ENCODE measurements at regions not wholly inside any gene's neighbourhood (a gene's known extent, or its start where the extent isn't known, plus 50 kb on each side); places are given as distances from the start of the nearest gene placed in this dataset.

- Histone ChIP-seq H3K27me3 (ENCODE audit: low read length) (no peaks in the 10 kb centered on the region), H3K27ac (ENCODE audit: low read length) (no peak overlapping the region), H3K79me2 (ENCODE audit: low read length) (no peaks in the 10 kb centered on the region), H3K4me2 (ENCODE audit: low read length) (no peak overlapping the region), H3K4me3 (ENCODE audit: low read length) (no peak overlapping the region), H3K4me1 (ENCODE audit: insufficient read depth, low read length) (no peaks in the 10 kb centered on the region), H4K20me1 (ENCODE audit: low read length) (no peaks in the 10 kb centered on the region), H3K36me3 (ENCODE audit: low read depth, low read length) (no peaks in the 10 kb centered on the region), H3F3A (ENCODE audit: low read length, unreplicated experiment) (no peaks in the 10 kb centered on the region), H3K9ac (ENCODE audit: low read length) (no peak overlapping the region), H3K9me2 (replicated peaks; ENCODE audit: low read length) (no peaks in the 10 kb centered on the region), H2AFZ (ENCODE audit: low read length) (no peak overlapping the region), H3K9me3 (ENCODE audit: low read length) (no peaks in the 10 kb centered on the region)
- ATAC-seq: no peak
- no peak for DNase-seq
- BruUV-seq (replicated peaks): no TSS peak
- intact Hi-C loops (cut with micrococcal nuclease): no loop called here
- CTCF ChIA-PET: no interaction called here
- POLR2A ChIA-PET (ENCODE audit: unreplicated experiment): no interaction called here
- TF ChIP-seq EZH2 (IDR thresholded peaks at IDR 0.05; ENCODE audit: low read length, unreplicated experiment): no peak
- no peak for TF ChIP-seq EZH2phosphoT487 (IDR thresholded peaks at IDR 0.05; ENCODE audit: borderline replicate concordance, low read length)
- TF ChIP-seq CTCF (conservative IDR thresholded peaks at IDR 0.05; ENCODE audit: low read depth, low read length): no peak
Measured at GRCh38 chr3:146345900-146346299, 95.0 kb upstream of the PLSCR4 start.

GRCh38 chr3:146343551-146343950 is 92.6 kb upstream of the PLSCR4 start:
- POLR2A ChIA-PET (ENCODE audit: unreplicated experiment): no interaction called here
- no peaks in the 10 kb centered on the region for H3K9me3 ChIP-seq (ENCODE audit: low read length)
- no peak for ATAC-seq
- no peak for DNase-seq
- H3K27ac ChIP-seq (ENCODE audit: low read length): no peak overlapping the region
- H3K4me1 ChIP-seq (ENCODE audit: insufficient read depth, low read length): no peaks in the 10 kb centered on the region
- no peak overlapping the region for H3K9ac ChIP-seq (ENCODE audit: low read length)
- H2AFZ ChIP-seq (ENCODE audit: low read length): no peak overlapping the region
- TF ChIP-seq EZH2 (IDR thresholded peaks at IDR 0.05; ENCODE audit: low read length, unreplicated experiment) (no peak), EZH2phosphoT487 (IDR thresholded peaks at IDR 0.05; ENCODE audit: borderline replicate concordance, low read length) (no peak), CTCF (conservative IDR thresholded peaks at IDR 0.05; ENCODE audit: low read depth, low read length) (no peak)
- no TSS peak for BruUV-seq (replicated peaks)
- H4K20me1 ChIP-seq (ENCODE audit: low read length): no peaks in the 10 kb centered on the region
- CTCF ChIA-PET: no interaction called here
- no peak overlapping the region for H3K4me3 ChIP-seq (ENCODE audit: low read length)
- no peaks in the 10 kb centered on the region for H3K36me3 ChIP-seq (ENCODE audit: low read depth, low read length)
- no peak overlapping the region for H3K4me2 ChIP-seq (ENCODE audit: low read length)
- H3F3A ChIP-seq (ENCODE audit: low read length, unreplicated experiment): no peaks in the 10 kb centered on the region
- intact Hi-C loops (cut with micrococcal nuclease): no loop called here
- no peaks in the 10 kb centered on the region for H3K9me2 ChIP-seq (replicated peaks; ENCODE audit: low read length)
- H3K79me2 ChIP-seq (ENCODE audit: low read length): no peaks in the 10 kb centered on the region
- H3K27me3 ChIP-seq (ENCODE audit: low read length): no peaks in the 10 kb centered on the region

GRCh38 chr3:146342989-146343388 is 92.1 kb upstream of the PLSCR4 start:
- H3K27me3 ChIP-seq (ENCODE audit: low read length): no peaks in the 10 kb centered on the region
- H3K9ac ChIP-seq (ENCODE audit: low read length): no peak overlapping the region
- H3K4me1 ChIP-seq (ENCODE audit: insufficient read depth, low read length): no peaks in the 10 kb centered on the region
- no peaks in the 10 kb centered on the region for H3K9me3 ChIP-seq (ENCODE audit: low read length)
- intact Hi-C loops (cut with micrococcal nuclease): no loop called here
- CTCF ChIA-PET: no interaction called here
- BruUV-seq (replicated peaks): no TSS peak
- no peak overlapping the region for H2AFZ ChIP-seq (ENCODE audit: low read length)
- H3K36me3 ChIP-seq (ENCODE audit: low read depth, low read length): no peaks in the 10 kb centered on the region
- H3K4me3 ChIP-seq (ENCODE audit: low read length): no peak overlapping the region
- H4K20me1 ChIP-seq (ENCODE audit: low read length): no peaks in the 10 kb centered on the region
- H3K79me2 ChIP-seq (ENCODE audit: low read length): no peaks in the 10 kb centered on the region
- H3K9me2 ChIP-seq (replicated peaks; ENCODE audit: low read length): no peaks in the 10 kb centered on the region
- DNase-seq (no peak), ATAC-seq (no peak)
- H3F3A ChIP-seq (ENCODE audit: low read length, unreplicated experiment): no peaks in the 10 kb centered on the region
- H3K4me2 ChIP-seq (ENCODE audit: low read length): no peak overlapping the region
- POLR2A ChIA-PET (ENCODE audit: unreplicated experiment): no interaction called here
- no peak for TF ChIP-seq EZH2 (IDR thresholded peaks at IDR 0.05; ENCODE audit: low read length, unreplicated experiment)
- TF ChIP-seq EZH2phosphoT487 (IDR thresholded peaks at IDR 0.05; ENCODE audit: borderline replicate concordance, low read length): no peak
- no peak for TF ChIP-seq CTCF (conservative IDR thresholded peaks at IDR 0.05; ENCODE audit: low read depth, low read length)
- H3K27ac ChIP-seq (ENCODE audit: low read length): no peak overlapping the region

All from PC-3 (cell line).